ENCODE measurements at regions not wholly inside any gene's neighbourhood (a gene's known extent, or its start where the extent isn't known, plus 50 kb on each side); places are given as distances from the start of the nearest gene placed in this dataset.

DNA sequence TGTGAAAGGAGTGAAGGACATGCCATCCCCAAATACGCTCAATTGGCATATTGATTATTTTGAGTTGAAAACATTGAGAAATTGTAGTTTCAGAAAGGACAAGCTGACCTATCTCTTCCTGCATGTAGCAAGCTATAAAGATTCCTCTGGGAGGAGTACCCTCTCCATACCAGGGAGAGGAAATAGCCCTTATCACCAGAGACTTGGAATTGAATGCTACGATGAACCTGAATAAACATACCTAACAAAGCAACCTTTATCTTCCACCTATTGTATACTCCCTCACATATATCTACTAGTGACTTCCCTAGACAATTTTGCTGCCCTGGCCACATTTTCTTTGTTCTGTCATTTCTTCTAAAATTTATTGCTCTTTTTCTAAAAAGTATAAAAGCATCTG lies 150.2 kb upstream of the EEPD1 start:
- no peak for DNase-seq (ENCODE audit: low read depth in 4 of 4, low spot score in 3 of 4)

GRCh38 chr7:36003343-36003742 lies 149.7 kb upstream of the EEPD1 start:
- no peak for DNase-seq (ENCODE audit: low read depth in 4 of 4, low spot score in 3 of 4)

- DNase-seq (ENCODE audit: low read depth in 4 of 4, low spot score in 3 of 4) = no peak
These were observed 147.8 kb upstream of the EEPD1 start for GRCh38 chr7:36005293-36005692.

DNA sequence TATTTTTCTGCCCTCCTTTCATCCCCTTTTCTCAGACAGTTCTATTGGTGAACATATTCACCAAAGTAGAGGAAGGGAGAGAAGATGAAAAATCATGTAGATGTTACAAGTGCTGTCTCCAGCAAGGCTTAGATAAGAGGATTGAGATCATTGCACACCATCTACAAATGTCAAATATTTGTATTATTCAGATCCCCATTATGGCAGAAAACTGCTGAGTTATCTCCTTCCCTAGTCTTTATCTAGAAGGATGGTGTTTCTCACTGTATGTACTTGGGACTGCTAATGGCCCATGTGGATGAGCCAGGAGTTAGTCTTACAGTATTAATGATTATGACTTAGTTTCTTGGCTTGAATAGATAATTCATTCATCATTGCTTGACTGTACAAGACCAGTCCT lies 147.2 kb upstream of the EEPD1 start:
- DNase-seq (ENCODE audit: low read depth in 4 of 4, low spot score in 3 of 4) = no peak

DNA sequence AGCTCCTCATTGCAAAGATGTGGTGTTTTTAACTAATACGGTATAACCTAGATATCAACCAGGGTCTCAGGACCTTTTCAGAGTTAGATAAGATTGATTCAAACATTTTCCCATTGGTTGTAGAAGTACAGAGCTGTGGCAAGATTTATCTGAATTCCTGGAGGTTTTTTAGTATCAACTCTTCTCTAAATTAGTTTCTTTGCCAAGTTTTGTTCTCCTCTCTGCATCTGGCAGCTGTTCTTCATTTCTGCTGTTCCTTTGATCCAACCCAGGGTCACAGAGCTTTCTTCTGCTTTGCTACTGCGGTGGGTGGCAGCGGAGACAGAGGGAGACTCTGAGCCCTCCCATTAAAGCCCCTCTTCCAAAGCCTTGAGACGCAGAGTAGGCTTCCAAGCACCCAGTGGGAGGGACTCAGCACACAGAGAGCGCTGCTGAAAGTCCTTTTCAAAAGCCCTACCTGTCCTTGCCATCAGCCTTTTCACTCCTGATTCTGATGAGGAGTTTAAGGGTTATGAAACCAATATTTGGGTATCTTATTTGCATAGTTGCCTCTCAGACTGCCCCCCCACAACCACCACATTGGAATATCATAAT lies 146.3 kb upstream of the EEPD1 start:
- DNase-seq (ENCODE audit: low read depth in 4 of 4, low spot score in 3 of 4) = no peak

DNA sequence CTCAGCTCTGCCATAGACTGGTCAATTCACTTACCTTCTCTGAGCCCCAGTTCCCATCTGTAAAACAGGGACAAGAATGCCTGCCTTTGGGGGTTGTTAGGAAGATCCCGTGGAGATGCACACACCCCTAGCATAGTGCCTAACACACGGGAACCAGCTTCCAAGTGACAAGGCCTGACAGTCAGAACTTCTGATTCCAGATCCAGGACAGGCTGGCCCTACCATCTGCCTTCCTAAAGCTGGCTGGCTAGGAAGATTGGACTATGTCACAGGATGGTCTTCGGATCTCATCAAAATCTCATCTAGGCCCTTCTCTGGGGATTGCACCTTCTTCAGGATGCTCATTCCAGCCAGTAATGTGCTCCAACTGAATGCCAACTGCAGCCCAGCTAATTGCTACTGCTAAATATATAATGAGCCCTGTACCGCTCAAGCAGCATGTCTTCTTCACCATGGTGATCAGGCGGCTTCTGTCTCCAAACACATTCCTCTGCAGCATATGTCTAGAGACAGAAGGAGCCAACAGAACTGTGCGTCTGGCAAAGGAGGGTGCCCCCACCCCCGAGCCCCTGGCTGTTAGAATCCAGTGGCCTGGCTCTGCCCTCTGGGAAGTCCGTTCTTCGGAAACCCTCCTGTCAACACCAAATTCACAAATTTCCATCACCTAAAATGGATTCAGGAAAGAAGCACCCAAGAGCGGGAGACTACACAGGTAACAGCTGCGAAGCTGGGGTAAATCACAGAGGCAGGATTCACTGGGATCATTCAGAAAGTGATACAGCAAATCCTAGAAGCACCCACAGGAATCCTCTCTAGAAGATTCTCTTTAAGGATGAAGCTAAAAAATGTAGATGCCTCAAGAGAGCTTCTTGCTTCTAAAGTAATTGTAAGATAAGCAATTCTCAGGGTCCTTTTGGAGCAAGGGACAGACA lies 142.1 kb upstream of the EEPD1 start:
- DNase-seq (ENCODE audit: low read depth in 4 of 4, low spot score in 3 of 4) = no peak

DNA sequence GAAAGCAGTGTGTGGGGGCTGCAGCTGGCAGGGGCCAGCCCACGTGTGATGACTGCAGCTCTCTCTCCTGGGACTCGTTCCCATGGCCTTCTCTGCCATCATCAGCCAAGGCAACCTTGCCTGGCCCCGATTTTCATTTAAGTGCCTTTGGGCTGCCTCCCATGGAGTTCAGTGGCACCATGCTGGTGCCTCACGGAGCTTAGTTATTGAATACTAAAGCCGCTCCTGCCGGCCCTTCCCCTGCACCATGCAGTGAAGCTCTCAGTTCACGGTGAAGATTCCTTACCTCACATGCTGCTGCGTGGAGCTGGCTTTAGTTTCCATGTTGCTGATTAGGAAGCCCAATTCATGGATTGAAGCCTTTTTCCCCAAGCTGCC lies 141.5 kb upstream of the EEPD1 start:
- DNase-seq (ENCODE audit: low read depth in 4 of 4, low spot score in 3 of 4) = no peak

DNA sequence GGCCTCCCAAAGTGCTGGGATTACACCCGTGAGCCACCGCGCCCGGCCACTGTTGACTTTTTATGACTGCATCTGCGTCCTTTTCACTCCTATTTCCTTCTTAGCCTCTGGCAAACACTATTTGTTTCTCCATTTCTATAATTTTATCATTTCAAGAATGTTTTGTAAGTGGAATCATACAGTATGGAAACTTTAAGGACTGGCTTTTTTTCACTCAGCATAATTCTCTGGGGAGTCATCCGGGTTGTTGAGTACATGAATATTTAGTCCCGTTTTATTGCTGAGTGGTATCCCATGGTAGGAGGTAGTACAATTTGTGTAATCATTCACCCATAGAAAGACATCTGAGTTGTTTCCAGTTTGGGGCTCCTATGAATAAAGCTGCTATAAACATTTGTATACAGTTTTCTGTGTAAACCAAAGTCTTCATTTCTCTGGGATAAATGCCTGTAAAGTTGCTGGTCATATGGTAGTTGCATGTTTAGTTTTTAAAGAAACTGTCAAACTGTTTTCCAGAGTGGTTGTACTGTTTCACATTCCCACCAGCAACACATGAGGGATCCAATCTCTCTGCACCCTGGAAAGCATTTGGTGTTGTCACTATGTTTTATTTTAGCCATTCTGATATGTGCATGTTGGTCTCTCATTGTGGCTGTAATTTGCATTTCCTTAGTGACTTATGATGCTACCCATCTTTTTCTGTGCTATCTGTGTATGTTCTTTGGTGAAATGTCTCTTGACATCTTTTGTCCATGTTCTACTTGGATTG lies 139.6 kb upstream of the EEPD1 start:
- no peak for DNase-seq (ENCODE audit: low read depth in 4 of 4, low spot score in 3 of 4)

DNA sequence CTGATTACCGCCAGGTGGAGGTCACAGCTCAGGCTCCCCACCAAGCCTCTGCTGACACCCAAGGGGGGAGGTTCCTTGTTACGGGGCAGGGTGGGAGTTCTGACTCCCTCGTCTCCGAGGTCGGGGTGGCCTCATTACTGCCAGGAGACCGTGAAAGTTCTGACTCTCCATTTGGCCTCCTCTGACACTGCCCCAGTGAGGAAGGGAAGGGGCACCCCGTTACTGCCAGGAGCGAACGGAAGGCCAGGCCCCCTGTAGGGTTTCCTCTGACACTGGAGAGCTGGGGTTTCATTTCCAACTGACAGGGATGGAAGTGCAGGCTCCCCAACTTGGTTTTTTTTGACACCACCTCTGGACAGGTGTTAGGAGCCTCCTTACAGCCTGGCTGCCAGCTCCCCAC lies 138.1 kb upstream of the EEPD1 start:
- no peak for DNase-seq (ENCODE audit: low read depth in 4 of 4, low spot score in 3 of 4)

DNA sequence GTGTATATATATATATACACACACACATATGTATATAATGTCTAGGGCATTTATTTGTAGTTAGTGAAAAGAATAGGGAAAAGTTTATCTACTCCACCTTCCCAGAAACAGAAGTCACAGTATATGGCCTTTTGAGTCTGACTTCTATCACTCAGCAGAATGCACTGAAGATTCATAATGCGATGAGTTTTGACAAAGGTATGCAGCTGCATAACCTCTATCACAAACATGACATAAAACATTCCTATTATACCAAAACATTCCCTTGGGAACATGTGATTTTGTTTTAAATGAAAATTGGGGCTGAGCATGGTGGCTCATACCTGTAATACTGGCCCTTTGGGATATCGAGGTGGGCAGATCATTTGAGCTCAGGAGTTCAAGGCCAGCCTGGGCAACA lies 137.3 kb upstream of the EEPD1 start:
- no peak for DNase-seq (ENCODE audit: low read depth in 4 of 4, low spot score in 3 of 4)

- DNase-seq (ENCODE audit: low read depth in 4 of 4, low spot score in 3 of 4) = no peak
These were observed 136.4 kb upstream of the EEPD1 start for GRCh38 chr7:36016648-36017047.

DNA sequence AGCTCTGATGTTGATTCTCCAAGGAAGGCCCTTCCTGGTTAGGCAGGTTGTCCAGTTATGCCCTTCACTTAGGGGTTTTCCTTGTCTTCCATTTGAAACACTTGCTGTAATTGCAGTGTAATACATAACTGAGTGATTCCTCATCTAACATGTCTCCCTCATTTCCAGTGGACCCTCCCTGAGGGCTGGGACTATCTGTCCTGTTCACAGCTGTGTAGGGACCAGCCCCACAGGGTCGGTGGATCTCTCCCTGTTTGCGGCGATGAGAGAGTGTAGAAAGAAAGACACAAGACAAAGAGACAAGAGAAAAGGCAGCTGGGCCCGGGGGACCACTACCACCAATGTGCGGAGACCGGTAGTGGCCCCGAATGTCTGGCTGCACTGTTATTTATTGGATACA lies 135.9 kb upstream of the EEPD1 start:
- no peak for DNase-seq (ENCODE audit: low read depth in 4 of 4, low spot score in 3 of 4)

DNA sequence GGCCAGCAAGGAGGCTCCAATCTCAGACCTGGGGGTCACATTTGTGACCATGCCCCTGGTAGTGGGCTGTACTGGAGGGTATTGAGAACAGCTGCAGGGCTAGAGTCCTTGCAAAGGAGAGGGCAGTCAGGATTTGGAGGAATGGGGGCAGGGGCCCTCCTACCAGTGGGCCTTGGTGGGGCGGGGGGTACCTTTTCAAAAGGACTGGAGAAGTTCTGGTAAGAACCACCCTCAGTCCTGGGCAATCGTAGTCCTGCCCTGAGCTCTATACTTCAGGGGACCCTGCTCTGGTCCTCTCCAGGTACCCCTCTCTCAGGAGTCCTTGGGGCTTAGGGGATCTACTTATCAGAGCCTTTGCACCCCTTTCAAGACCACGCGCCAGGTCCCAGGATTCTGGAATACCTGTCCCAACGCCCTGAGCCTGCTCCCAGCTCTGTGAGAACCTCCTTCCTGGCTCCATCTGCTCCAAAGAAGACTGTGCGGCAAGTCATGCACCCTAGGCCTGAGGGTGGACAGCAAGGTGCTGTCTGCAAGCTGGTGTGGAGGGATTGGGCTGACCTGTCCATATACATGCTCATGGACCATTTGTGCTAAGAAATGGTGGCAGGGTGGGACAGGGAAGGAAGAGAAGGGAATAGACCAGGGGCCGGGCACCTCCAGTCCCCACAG lies 134.1 kb upstream of the EEPD1 start:
- DNase-seq (ENCODE audit: low read depth in 4 of 4, low spot score in 3 of 4) = no peak

DNA sequence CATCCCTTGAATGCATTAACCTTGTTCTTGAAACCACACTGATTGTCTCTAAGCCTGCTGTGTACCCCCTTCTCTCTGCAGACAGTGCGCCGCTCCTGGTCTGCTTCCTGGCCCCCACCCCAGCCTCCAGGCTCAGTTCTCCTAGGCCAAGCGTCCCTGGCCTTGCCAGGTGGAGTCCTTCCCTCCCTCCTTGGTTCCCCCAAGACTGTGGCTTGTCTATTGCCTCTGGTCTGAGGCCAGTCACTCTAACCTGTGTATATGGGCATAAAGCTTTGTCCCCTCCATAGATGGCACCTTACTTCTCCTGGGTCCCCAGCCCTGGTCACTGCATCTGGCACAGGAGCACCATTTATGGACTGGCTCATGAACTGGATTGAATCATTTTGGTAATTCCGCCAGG lies 133.5 kb upstream of the EEPD1 start:
- DNase-seq (ENCODE audit: low read depth in 4 of 4, low spot score in 3 of 4) = no peak

DNA sequence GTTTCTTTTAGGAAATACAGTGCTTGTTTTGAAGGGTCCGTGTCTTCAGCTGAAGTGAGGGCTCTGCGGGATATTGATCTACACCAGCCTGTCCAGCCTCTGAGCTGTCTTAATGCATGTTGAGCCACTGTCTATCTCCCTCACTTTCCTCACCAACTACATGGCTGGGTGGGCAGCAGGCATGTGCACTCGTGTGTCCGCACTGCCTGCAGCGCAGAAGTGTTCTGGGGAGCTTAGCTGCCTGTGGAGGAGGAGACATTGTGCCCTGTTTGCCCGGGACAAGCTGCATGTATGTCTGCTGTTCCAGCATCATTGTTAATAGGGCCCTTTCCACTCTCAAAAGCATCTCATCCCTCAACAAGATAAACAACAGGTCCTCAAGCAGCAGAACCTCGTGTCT lies 133.1 kb upstream of the EEPD1 start:
- peak in 2 of 4 donors; percentile 12 to 26 for DNase-seq (ENCODE audit: low read depth in 4 of 4, low spot score in 3 of 4)

- no peak for DNase-seq (ENCODE audit: low read depth in 4 of 4, low spot score in 3 of 4)
These were observed 131.7 kb upstream of the EEPD1 start for GRCh38 chr7:36021367-36021766.

DNA sequence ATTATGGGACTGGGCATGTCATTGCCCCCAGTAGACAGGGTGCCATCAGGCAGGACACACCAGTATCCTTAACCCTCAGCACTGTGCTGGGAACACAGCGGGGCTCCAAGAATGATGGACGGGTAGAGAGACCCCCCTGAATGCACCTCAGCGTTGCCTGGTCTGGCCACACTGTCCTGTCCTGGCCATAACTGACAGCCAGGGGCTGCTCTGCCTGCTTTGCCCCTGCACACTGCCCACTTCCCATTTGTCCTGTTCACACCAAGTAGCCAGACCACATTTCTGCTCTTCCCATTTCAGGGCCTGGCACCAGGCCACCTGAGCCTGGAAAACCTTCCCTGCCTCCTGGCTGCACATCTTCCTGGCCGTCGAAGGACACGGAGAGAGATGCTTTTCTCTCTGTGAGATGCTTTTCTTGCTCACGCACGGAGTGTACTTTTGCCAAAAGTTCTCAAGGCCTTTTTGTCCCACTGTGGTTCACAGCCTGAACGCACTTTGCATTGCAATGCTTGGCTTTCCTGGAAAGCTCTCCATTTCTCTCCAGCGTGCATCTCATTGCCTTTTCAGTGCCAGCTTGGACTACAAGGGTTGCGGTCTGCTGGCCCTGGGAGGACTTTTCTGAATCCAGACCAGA lies 131.0 kb upstream of the EEPD1 start:
- DNase-seq (ENCODE audit: low read depth in 4 of 4, low spot score in 3 of 4) = no peak

DNA sequence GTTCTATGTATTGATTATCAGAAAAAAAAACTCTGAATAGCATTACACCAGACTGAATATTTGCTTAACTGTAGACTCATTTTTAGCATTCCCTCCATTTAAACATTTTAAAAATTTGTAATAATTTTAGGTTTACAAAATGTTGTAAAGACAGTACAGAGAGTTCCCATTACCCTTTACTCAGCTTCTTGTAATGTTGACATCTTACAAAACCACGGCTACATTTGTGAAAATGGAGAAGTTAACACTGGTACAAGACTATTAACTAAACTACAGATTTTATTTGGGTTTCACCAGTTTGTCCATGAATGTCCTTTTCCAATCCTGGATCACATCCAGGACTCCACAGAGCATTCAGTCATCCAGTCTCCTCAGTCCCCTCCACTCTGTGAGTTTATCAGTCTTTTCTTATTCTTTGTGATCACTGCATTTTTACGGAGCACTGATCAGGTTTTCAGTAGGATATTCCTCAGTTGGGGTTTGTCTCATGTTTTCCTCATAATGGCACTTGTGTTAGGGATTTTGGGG lies 130.0 kb upstream of the EEPD1 start:
- no peak for DNase-seq (ENCODE audit: low read depth in 4 of 4, low spot score in 3 of 4)

- no peak for DNase-seq (ENCODE audit: low read depth in 4 of 4, low spot score in 3 of 4)
These were observed 127.9 kb upstream of the EEPD1 start for GRCh38 chr7:36025190-36025589.

DNA sequence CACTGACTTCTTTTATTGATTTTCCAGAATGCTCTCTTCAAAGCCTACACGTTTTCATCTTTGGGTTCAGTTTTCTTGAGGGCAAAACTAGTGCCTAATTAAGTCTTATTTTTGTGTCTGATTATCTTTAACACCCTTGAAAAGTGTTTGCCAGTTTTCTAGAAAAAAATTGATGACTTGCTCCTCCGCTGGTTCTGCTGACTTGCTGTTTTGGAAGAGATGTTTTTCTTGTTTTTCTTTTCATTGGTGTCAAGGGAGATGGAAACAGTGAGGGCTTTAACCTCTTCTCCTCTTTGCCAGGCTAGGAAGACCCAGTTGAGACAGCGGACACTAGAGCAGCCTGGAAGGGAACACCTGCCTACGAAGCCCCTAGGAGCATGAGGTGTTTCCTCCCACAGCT lies 123.7 kb upstream of the EEPD1 start:
- no peak for DNase-seq (ENCODE audit: low read depth in 4 of 4, low spot score in 3 of 4)
